ENCODE measurements at regions not wholly inside any gene's neighbourhood (a gene's known extent, or its start where the extent isn't known, plus 50 kb on each side); places are given as distances from the start of the nearest gene placed in this dataset.

GRCh38 chr3:166630190-166630589 is 749.9 kb downstream of the ZBBX start:
- Histone ChIP-seq H3K9ac (ENCODE audit: low read depth, low read length) (no peak overlapping the region), H3K4me1 (ENCODE audit: control insufficient read depth, insufficient read depth, low read length) (no peaks in the 10 kb centered on the region), H2BK20ac (ENCODE audit: low read depth, low read length) (no peak overlapping the region), H3K27me3 (ENCODE audit: control insufficient read depth, insufficient read depth, low read length) (no peaks in the 10 kb centered on the region), H2BK5ac (ENCODE audit: low read depth, low read length, poor library complexity, severe bottlenecking) (no peak overlapping the region), H3K9me3 (ENCODE audit: control insufficient read depth, insufficient read depth, low read length) (peaks cover 2% of the 10 kb centered on the region; the same call in 1 of the 2 replicates), H3K14ac (replicated peaks; ENCODE audit: low read depth, low read length) (no peak overlapping the region), H3K4me3 (ENCODE audit: insufficient read depth, low read depth, low read length) (no peak overlapping the region), H2AK9ac (replicated peaks; ENCODE audit: low read depth, low read length, poor library complexity) (no peak overlapping the region), H4K91ac (ENCODE audit: insufficient read depth, low read depth, low read length) (no peak overlapping the region), H4K20me1 (ENCODE audit: insufficient read depth, low read length) (no peaks in the 10 kb centered on the region), H2AK5ac (ENCODE audit: low read depth, low read length) (no peak overlapping the region), H3K23ac (ENCODE audit: low read depth, low read length) (no peak overlapping the region), H3K79me1 (ENCODE audit: low read depth in 1 of 2, low read length in 2 of 2) (no peaks in the 10 kb centered on the region), H2BK15ac (ENCODE audit: low read depth, low read length) (no peak overlapping the region), H3K56ac (ENCODE audit: extremely low read depth, insufficient read depth, low read length) (no peak overlapping the region), H3K4me2 (ENCODE audit: low read depth, low read length) (no peak overlapping the region), H4K8ac (ENCODE audit: low read depth in 2 of 2, low read length in 2 of 2) (no peak overlapping the region), H3K4ac (ENCODE audit: low read depth, low read length) (no peak overlapping the region), H4K5ac (ENCODE audit: low read depth, low read length) (no peak overlapping the region), H2BK120ac (ENCODE audit: low read depth, low read length) (no peak overlapping the region), H3K36me3 (ENCODE audit: control insufficient read depth, insufficient read depth, low read length) (no peaks in the 10 kb centered on the region), H3K9me1 (ENCODE audit: insufficient read depth, low read length) (no peaks in the 10 kb centered on the region), H2AFZ (replicated peaks; ENCODE audit: low read length, poor library complexity) (no peak overlapping the region), H3K18ac (ENCODE audit: low read depth, low read length) (no peak overlapping the region), H3K27ac (ENCODE audit: insufficient read depth, low read length) (no peak overlapping the region)
- in situ Hi-C loops (cut with MboI; ENCODE audit: low sequenced_read_pairs) = no loop called here
- CTCF ChIA-PET = no interaction called here
- POLR2A ChIA-PET (ENCODE audit: unreplicated experiment) = no interaction called here
- ATAC-seq (ENCODE audit: low read depth) (no peak), DNase-seq (no peak)
- BruUV-seq (replicated peaks) = no TSS peak
- TF ChIP-seq NFE2L2 (IDR thresholded peaks at IDR 0.05; ENCODE audit: low read depth, low read length) (no peak), RCOR1 (IDR thresholded peaks at IDR 0.05; ENCODE audit: insufficient replicate concordance, low read length) (no peak), USF2 (IDR thresholded peaks at IDR 0.05; ENCODE audit: low read depth, low read length) (no peak), CEBPB (IDR thresholded peaks at IDR 0.05; ENCODE audit: low read depth, low read length) (no peak), MAZ (IDR thresholded peaks at IDR 0.05; ENCODE audit: borderline replicate concordance, low read depth, low read length) (no peak), SMC3 (IDR thresholded peaks at IDR 0.05; ENCODE audit: low read depth, low read length) (no peak), POLR2A (IDR thresholded peaks at IDR 0.05; ENCODE audit: low read depth, low read length) (no peak), FOS (IDR thresholded peaks at IDR 0.05; ENCODE audit: low read depth, low read length) (no peak), CHD1 (IDR thresholded peaks at IDR 0.05; ENCODE audit: low read depth, low read length) (no peak), MXI1 (IDR thresholded peaks at IDR 0.05; ENCODE audit: borderline replicate concordance, low read depth, low read length) (no peak), BHLHE40 (IDR thresholded peaks at IDR 0.05; ENCODE audit: low read depth, low read length) (no peak), RAD21 (IDR thresholded peaks at IDR 0.05; ENCODE audit: low read length) (no peak), RFX5 (IDR thresholded peaks at IDR 0.05; ENCODE audit: low read depth, low read length) (no peak), ELK1 (IDR thresholded peaks at IDR 0.05; ENCODE audit: borderline replicate concordance, low read depth, low read length) (no peak), MAFK (IDR thresholded peaks at IDR 0.05; ENCODE audit: low read depth, low read length) (no peak)
- no CpG with 5 or more reads among the region's 1 CpG for WGBS, 2 experiments (ENCODE audit: extremely low coverage in 2 of 2, insufficient read length in 1 of 2)
- intact Hi-C loops (cut with micrococcal nuclease) = no loop called here
- dilution Hi-C loops (cut with HindIII; ENCODE audit: low sequenced_read_pairs, unreplicated experiment) = no loop called here

Measured in IMR-90 (cell line).